CD4-positive, CD25-positive, alpha-beta regulatory T cell (primary cell): ENCODE measurements at regions not wholly inside any gene's neighbourhood (a gene's known extent, or its start where the extent isn't known, plus 50 kb on each side); places are given as distances from the start of the nearest gene placed in this dataset.

ENCODE experiments used
- ATAC-seq, 2 donors: fragments of 150-1000 bp; cut with Tn5 transposase; one replicate each; pipeline ENCODE4 v1.10.0; 2021; ENCODE audit warnings: low read depth in 2 of 2, moderate number of reproducible peaks in 2 of 2, moderate library complexity in 1 of 2
- DNase-seq, 3 donors: peaks; one replicate each; pipeline versions ENCODE4 v3.0.0 to v3.0.0-alpha.2; 2012 to 2022; ENCODE audit warnings: mixed read lengths in 1 of 3
- H3K27ac ChIP-seq: one replicate; pipeline ENCODE4 v1.7.0; 2013; ENCODE audit warnings: mild to moderate bottlenecking, low read length; ENCODE audit not compliant: insufficient read depth, poor library complexity, severe bottlenecking
- H3K27me3 ChIP-seq: one replicate; pipeline ENCODE4 v1.7.0; 2013; ENCODE audit warnings: low read length; ENCODE audit not compliant: control insufficient read depth, insufficient read depth
- H3K36me3 ChIP-seq: one replicate; pipeline ENCODE4 v1.7.0; 2013; ENCODE audit warnings: mild to moderate bottlenecking, low read length, moderate library complexity; ENCODE audit not compliant: control insufficient read depth, insufficient read depth
- H3K4me1 ChIP-seq: 2 replicates; pipeline ENCODE4 v1.7.0; 2013; ENCODE audit warnings: mild to moderate bottlenecking, low read length; ENCODE audit not compliant: insufficient read depth, control insufficient read depth, poor library complexity, severe bottlenecking
- H3K4me3 ChIP-seq: one replicate; pipeline ENCODE4 v1.7.0; 2013; ENCODE audit warnings: low read depth, mild to moderate bottlenecking, low read length, moderate library complexity
- H3K9me3 ChIP-seq, 2 experiments: 1 replicate in 1 of 2; 2 replicates in 1 of 2; pipeline ENCODE4 v1.7.0; 2013; ENCODE audit warnings: low read length in 2 of 2, mild to moderate bottlenecking in 1 of 2, moderate library complexity in 1 of 2; ENCODE audit not compliant: control insufficient read depth in 2 of 2
- H3K27ac Mint-ChIP-seq, 3 donors: one replicate each; pipeline ENCODE4 v1.8.0; 2020 to 2022; ENCODE audit warnings: mild to moderate bottlenecking in 3 of 3, mixed read lengths in 3 of 3, moderate library complexity in 2 of 3
- H3K27me3 Mint-ChIP-seq: one replicate; pipeline ENCODE4 v1.8.0; 2022; ENCODE audit warnings: mild to moderate bottlenecking, mixed read lengths
- H3K36me3 Mint-ChIP-seq: one replicate; pipeline ENCODE4 v1.8.0; 2020; ENCODE audit warnings: mixed read lengths
- H3K4me1 Mint-ChIP-seq, 4 donors: one replicate each; pipeline ENCODE4 v1.8.0; 2020 to 2022; ENCODE audit warnings: mixed read lengths in 4 of 4, mild to moderate bottlenecking in 1 of 4
- H3K4me3 Mint-ChIP-seq, 4 donors: one replicate each; pipeline ENCODE4 v1.8.0; 2020 to 2022; ENCODE audit warnings: mild to moderate bottlenecking in 4 of 4, mixed read lengths in 4 of 4, moderate library complexity in 3 of 4
- H3K9me3 Mint-ChIP-seq, 7 donors: one replicate each; pipeline ENCODE4 v1.8.0; 2020 to 2022; ENCODE audit warnings: mixed read lengths in 7 of 7, mild to moderate bottlenecking in 3 of 7, moderate library complexity in 2 of 7

GRCh38 chr10:56258378-56258777 is 102.7 kb downstream of the ZWINT start:
- H3K27ac ChIP-seq = no peak overlapping the region
- no peaks in the 10 kb centered on the region for H3K36me3 ChIP-seq
- Mint-ChIP-seq H3K27me3 (no peaks in the 10 kb centered on the region), H3K9me3 (peaks cover 0 to 8% (median 2%) of the 10 kb centered on the region in 7 donors), H3K4me1 (no peaks in the 10 kb centered on the region), H3K4me3 (no peak overlapping the region), H3K27ac (no peak overlapping the region), H3K36me3 (no peaks in the 10 kb centered on the region)
- H3K9me3 ChIP-seq = no peaks in the 10 kb centered on the region
- ATAC-seq = no peak
- no peak overlapping the region for H3K4me3 ChIP-seq
- H3K4me1 ChIP-seq = no peaks in the 10 kb centered on the region
- H3K27me3 ChIP-seq = no peaks in the 10 kb centered on the region
- DNase-seq = no peak

GRCh38 chr10:56255298-56255697 is 105.8 kb downstream of the ZWINT start:
- Histone ChIP-seq H3K9me3 (no peaks in the 10 kb centered on the region), H3K36me3 (no peaks in the 10 kb centered on the region), H3K4me1 (no peaks in the 10 kb centered on the region), H3K4me3 (no peak overlapping the region), H3K27me3 (no peaks in the 10 kb centered on the region), H3K27ac (no peak overlapping the region)
- DNase-seq (no peak), ATAC-seq (no peak)
- H3K4me3 Mint-ChIP-seq = no peak overlapping the region
- H3K4me1 Mint-ChIP-seq = no peaks in the 10 kb centered on the region
- no peaks in the 10 kb centered on the region for H3K36me3 Mint-ChIP-seq
- H3K27ac Mint-ChIP-seq = no peak overlapping the region
- H3K9me3 Mint-ChIP-seq = peaks cover 2 to 9% (median 4%) of the 10 kb centered on the region in 7 donors
- H3K27me3 Mint-ChIP-seq = no peaks in the 10 kb centered on the region

DNA sequence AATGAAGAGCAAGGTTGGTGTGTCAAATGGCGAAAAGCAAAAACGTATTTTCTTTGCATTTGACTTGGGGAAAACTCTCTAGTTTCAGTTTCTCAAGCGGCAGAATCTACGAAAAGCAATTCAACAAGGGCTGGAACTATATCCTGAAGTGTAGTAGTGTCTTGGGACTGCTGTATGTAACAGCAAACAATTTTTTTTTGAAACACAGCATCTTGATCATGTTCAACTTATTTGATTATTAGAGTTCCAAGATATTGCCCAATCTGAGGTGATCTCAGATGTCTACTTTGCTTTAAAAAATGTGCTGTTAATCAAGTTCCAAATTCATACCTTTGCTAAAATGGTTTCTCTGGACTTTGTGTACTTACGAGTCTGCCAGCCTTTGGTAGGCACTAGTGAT is 120.6 kb downstream of the ZWINT start:
- no peaks in the 10 kb centered on the region for H3K27me3 Mint-ChIP-seq
- Histone ChIP-seq H3K9me3 (peaks cover 0 to 3% of the 10 kb centered on the region in 2 experiments), H3K36me3 (no peaks in the 10 kb centered on the region), H3K27me3 (no peaks in the 10 kb centered on the region), H3K27ac (no peak overlapping the region), H3K4me1 (no peaks in the 10 kb centered on the region), H3K4me3 (no peak overlapping the region)
- no peak for ATAC-seq
- no peak overlapping the region for H3K4me3 Mint-ChIP-seq
- H3K4me1 Mint-ChIP-seq = no peaks in the 10 kb centered on the region
- H3K27ac Mint-ChIP-seq = no peak overlapping the region
- no peaks in the 10 kb centered on the region for H3K36me3 Mint-ChIP-seq
- DNase-seq = no peak
- peaks cover 0 to 6% (median 1%) of the 10 kb centered on the region in 7 donors for H3K9me3 Mint-ChIP-seq

GRCh38 chr10:56231436-56231835 is 129.6 kb downstream of the ZWINT start:
- ATAC-seq (no peak), DNase-seq (no peak)
- Histone ChIP-seq H3K4me1 (no peaks in the 10 kb centered on the region), H3K4me3 (no peak overlapping the region), H3K27me3 (no peaks in the 10 kb centered on the region), H3K9me3 (peaks cover 0 to 3% of the 10 kb centered on the region in 2 experiments), H3K36me3 (no peaks in the 10 kb centered on the region), H3K27ac (no peak overlapping the region)
- no peaks in the 10 kb centered on the region for H3K4me1 Mint-ChIP-seq
- no peak overlapping the region for H3K4me3 Mint-ChIP-seq
- H3K9me3 Mint-ChIP-seq = peaks cover 0 to 9% (median 0%) of the 10 kb centered on the region in 7 donors
- no peaks in the 10 kb centered on the region for H3K27me3 Mint-ChIP-seq
- no peaks in the 10 kb centered on the region for H3K36me3 Mint-ChIP-seq
- H3K27ac Mint-ChIP-seq = no peak overlapping the region

DNA sequence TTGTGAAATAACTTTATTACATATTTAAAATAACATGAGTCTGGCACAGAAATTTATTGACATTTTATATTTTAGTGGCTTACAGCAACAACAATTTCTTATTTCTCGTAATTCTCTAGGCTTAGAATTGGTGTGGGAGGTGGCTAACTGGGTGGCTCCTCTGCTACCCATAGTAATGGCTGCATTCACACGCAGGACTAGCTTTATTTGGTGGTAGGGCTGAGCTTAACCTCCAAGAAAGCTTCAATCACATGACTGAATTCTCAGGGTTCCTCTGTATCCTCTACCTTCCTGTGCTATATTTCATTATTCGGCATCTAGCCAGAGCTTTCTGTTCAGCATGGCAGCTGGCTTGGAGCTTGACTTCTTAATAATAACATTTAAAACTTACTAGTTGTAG is 138.8 kb downstream of the ZWINT start:
- Mint-ChIP-seq H3K4me1 (no peaks in the 10 kb centered on the region), H3K27ac (no peak overlapping the region), H3K4me3 (no peak overlapping the region), H3K27me3 (no peaks in the 10 kb centered on the region), H3K9me3 (peaks cover 0 to 6% (median 1%) of the 10 kb centered on the region in 7 donors), H3K36me3 (no peaks in the 10 kb centered on the region)
- ATAC-seq (no peak), DNase-seq (no peak)
- Histone ChIP-seq H3K4me1 (no peaks in the 10 kb centered on the region), H3K36me3 (no peaks in the 10 kb centered on the region), H3K27me3 (no peaks in the 10 kb centered on the region), H3K9me3 (no peaks in the 10 kb centered on the region), H3K27ac (no peak overlapping the region), H3K4me3 (no peak overlapping the region)

DNA sequence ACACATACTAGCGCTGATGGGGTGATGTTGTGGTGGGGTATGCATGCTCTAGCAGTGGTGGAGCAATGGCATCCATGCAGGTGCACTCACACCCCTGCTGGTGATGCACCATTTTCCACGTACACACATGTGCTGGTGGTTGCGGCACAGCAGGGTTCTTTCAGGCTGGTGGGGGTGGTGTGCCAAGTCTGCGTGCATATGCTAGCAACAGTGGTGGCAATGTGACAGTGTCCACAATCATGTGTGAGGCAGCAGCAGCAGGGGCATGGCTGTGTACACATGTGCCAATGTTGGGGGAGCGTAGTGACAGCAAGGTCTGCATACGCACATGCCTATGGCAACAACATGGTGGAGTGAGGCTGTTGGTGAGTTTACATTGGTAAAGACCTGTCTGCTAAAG is 148.1 kb downstream of the ZWINT start:
- Mint-ChIP-seq H3K4me3 (no peak overlapping the region), H3K27ac (no peak overlapping the region), H3K4me1 (no peaks in the 10 kb centered on the region), H3K27me3 (no peaks in the 10 kb centered on the region), H3K36me3 (no peaks in the 10 kb centered on the region), H3K9me3 (peaks cover 4 to 27% (median 8%) of the 10 kb centered on the region in 7 donors)
- H3K4me1 ChIP-seq = no peaks in the 10 kb centered on the region
- peaks cover 0 to 3% of the 10 kb centered on the region in 2 experiments for H3K9me3 ChIP-seq
- H3K36me3 ChIP-seq = no peaks in the 10 kb centered on the region
- no peaks in the 10 kb centered on the region for H3K27me3 ChIP-seq
- DNase-seq = no peak
- no peak overlapping the region for H3K27ac ChIP-seq
- no peak for ATAC-seq
- H3K4me3 ChIP-seq = no peak overlapping the region

- Mint-ChIP-seq H3K4me1 (no peaks in the 10 kb centered on the region), H3K27ac (no peak overlapping the region), H3K36me3 (no peaks in the 10 kb centered on the region), H3K27me3 (no peaks in the 10 kb centered on the region), H3K9me3 (peaks cover 0 to 20% (median 8%) of the 10 kb centered on the region in 7 donors), H3K4me3 (no peak overlapping the region)
- ATAC-seq (no peak), DNase-seq (no peak)
- H3K4me3 ChIP-seq = no peak overlapping the region
- no peaks in the 10 kb centered on the region for H3K36me3 ChIP-seq
- H3K4me1 ChIP-seq = no peaks in the 10 kb centered on the region
- H3K27me3 ChIP-seq = no peaks in the 10 kb centered on the region
- H3K9me3 ChIP-seq = no peaks in the 10 kb centered on the region
- H3K27ac ChIP-seq = no peak overlapping the region
Measured at GRCh38 chr10:56181607-56182006, 179.5 kb downstream of the ZWINT start.

DNA sequence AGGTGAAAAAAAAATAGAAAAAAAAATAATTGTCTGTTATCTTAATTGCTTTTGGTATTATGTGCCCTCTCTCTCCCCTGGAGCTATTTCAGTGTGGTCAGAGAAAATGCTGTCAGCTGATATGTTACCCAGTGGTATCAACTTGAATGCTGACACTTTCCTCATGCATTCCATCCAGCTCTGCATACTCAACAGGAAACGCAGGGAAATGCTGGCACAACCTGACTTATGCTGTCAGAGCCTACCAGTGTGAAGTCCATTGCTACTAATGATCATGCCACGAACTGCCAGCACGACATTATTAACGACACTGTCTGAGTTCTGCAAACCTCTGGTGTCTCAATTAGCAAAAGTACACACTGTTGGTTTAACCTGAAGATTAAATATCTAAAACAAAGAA is 182.8 kb downstream of the ZWINT start:
- Mint-ChIP-seq H3K4me3 (no peak overlapping the region), H3K27ac (no peak overlapping the region)

More for the DNA sequence above, 182.8 kb downstream of the ZWINT start:
- no peaks in the 10 kb centered on the region for H3K4me1 Mint-ChIP-seq
- DNase-seq (no peak), ATAC-seq (no peak)
- Histone ChIP-seq H3K27me3 (no peaks in the 10 kb centered on the region), H3K27ac (no peak overlapping the region), H3K36me3 (no peaks in the 10 kb centered on the region), H3K4me1 (no peaks in the 10 kb centered on the region), H3K9me3 (no peaks in the 10 kb centered on the region), H3K4me3 (no peak overlapping the region)
- H3K9me3 Mint-ChIP-seq = peaks cover 0 to 11% (median 7%) of the 10 kb centered on the region in 7 donors
- H3K27me3 Mint-ChIP-seq = no peaks in the 10 kb centered on the region
- H3K36me3 Mint-ChIP-seq = no peaks in the 10 kb centered on the region
